NCI-H226 (cell line): ENCODE measurements at regions not wholly inside any gene's neighbourhood (a gene's known extent, or its start where the extent isn't known, plus 50 kb on each side); places are given as distances from the start of the nearest gene placed in this dataset.

ENCODE experiments used
- DNase-seq: peaks from one replicate; pipeline ENCODE4 v3.0.0-alpha.2; 2015

DNA sequence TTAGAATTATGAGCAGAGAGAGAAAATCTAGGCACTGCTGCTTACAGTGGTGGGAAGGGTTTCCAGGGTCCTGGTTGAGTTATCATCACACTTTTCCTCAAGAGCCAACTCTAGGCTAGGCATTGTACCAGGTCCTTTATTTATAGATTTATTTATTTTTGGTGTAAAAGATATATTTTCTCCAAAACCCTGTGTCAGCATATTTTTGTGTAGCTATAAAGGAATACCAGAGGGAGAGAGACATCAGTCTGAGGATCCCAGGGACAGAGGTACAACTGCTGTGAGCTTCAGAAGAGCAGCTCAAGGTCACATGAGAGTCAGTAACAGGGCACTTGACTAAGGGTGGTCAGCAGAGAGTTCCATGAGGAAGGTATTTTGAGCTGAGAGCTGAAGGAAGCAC, 159.7 kb downstream of the SLC35B3 start:
- DNase-seq = no peak

DNA sequence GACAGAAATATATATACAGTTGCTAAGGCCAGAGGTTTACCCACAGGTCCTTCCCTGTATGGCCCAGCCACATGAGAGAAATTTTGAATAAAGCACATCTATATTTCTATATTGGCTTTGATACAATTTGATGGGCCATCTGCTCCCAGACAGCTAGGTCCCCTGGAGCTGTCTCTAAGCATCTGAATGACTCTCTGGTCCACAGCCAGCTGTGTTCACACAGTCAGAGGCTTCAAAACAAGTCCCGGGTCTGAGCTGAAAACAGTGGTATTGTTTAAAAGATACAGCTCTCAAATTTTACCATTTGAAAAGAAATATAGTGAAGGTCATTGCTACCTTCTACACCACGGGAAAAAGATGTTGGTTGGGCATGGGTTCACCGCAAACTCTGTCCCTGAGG, 161.1 kb downstream of the SLC35B3 start:
- DNase-seq = no peak

DNA sequence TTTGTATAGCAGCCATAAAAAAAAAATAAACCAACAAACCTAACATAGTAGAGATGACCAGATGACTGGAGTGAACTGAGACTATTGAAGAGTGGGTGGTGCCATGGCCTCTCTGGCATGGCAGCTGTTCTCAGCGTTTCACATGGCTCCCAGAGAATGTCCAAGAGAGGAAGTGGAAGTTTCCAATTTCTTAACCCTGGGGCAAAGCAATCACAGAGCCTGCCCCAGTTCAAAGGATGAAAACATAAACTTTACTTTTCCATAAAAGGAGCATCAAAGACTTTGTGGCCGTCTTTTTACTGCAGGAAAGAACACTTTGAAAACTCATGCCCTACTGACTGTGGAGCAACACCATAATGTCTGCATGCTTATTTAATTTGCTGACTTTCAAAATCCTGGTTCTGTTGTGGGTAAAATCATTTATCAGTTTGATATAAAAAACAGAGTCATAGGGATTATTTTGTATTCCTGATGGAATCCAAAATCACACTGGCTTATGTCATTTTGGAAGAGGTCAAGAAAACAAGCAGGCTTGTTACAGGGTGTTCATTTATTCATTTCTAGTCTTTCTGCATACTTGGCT, 165.4 kb downstream of the SLC35B3 start:
- DNase-seq = no peak

DNA sequence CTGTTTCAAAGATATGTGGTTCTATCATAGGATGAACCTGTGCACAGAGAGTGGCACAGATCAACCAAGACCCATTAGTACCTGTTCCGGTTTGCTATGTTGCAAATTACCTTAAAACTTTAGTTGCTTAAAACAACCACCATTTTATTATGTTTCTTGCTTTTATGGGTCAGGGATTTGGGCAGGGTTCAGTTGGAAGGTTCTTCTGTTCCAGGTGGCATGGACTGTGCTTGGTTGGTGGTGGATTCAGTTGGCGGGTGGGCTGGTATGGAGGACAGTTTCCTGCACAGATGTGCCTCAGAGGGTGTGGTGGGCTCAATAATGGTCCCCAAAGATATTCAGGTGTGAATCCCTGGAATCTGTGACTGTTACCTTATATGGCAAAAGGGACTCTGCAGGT, 166.3 kb downstream of the SLC35B3 start:
- DNase-seq = no peak

DNA sequence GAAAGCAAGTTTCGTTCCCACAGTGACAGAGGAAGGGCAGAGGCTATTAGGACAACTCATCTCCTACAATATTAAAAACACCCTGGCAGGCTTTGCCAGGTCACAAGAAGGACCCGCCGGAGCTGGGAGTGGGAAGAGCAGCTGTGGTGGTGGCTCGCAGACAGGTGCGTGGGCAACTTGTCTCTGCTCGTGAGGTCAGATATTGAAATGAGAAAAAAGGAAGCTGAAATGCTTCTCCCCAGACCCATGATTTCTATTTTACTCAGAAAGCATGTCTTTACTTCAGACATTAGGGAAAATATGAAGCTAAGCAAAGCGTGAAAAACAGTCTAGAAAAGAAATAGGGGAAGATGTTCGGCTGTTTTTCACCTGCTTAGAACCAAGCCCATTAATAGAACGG, 166.3 kb upstream of the EEF1E1 start:
- DNase-seq = no peak

DNA sequence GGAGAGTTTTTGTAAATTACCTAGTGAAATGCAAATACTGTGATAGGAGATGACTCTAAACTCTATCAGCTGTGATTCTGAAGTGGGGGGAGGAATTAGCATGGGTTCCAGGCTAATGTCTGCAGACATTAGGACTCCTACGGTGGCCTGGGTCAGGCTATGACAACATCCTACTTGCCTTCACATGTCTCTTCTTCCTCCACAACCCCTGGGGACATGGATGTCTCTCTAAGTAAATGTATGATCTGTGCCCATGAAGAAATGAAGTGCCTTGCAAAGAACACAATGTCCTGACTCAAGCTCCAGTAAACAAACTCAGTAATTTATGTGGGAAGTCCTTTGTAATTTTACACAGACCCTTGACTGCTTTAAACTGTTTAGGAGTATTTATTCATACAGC, 165.8 kb upstream of the EEF1E1 start:
- no peak for DNase-seq

DNA sequence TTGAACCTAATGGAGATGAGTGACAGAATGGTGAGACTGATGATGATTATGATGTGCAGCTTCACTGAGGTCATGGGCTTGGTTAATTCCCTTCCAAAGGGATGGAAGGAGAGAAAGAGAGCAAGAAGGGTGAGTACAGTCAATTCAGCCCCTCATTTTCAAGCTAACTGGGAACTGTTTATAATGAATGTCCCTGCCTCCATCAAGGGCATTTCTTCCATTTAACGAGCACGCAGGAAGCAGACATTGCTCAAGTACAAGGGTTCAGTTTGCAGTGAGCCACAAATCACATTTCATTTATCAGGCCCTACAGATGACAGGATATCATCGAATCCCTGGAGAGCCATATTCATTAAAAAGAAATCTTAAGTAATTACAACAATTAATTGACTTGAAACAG, 158.3 kb upstream of the EEF1E1 start:
- DNase-seq = no peak

DNA sequence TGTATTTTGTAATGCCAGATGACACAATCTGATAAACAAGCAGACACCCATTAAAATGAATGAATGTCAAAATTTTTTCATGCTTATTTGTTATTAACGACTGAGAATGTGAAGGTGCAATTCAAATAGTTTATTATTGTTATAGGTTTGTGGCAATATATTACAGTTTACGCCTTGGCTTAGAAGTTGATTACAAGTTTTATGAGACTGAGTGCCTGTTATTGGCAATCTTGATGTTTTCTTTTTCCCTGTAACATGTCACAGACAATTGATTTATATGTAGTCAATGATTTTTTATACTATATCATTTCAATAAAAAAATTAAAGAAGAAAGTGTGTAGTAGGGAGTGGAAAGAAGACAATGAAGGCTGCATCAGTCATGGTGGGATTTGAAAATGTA, 144.1 kb upstream of the EEF1E1 start:
- no peak for DNase-seq

DNA sequence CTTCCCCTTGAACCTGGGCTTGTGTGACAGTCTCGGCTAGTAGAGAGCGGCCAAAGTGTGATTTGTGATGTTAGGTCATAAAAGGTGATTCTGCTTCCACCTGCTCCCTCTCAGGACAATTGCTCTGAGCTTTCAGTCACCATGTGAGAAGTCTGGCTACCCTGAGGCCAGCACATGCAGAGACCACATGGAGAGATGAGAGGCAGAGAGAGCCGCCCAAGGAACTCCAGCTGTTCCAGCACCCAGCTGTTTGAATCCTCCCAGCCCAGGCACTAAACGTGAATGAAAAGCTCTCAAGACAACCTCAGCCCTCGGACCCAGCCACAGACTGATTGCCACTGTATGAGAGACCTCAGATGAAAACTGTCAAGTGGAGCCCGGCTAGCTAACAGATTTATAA, 143.4 kb upstream of the EEF1E1 start:
- no peak for DNase-seq

DNA sequence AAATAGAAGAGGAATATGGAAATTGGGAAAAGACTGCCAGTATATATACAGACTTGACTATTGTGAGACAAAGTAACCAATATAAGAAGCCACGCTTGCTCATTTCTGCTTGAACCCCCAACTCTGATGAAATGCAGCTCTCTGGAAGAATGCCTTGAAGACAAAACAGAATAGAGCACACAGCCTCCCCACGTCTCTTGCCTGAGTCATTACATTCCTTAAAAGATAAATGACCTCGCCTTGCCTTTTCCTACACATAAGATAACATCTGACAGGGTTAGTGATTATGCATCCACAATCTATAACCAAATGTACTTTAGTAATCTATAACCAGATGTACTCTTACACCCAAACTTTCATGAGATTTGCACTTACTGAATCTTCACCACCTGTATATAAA, 141.1 kb upstream of the EEF1E1 start:
- DNase-seq = peak; percentile 75

DNA sequence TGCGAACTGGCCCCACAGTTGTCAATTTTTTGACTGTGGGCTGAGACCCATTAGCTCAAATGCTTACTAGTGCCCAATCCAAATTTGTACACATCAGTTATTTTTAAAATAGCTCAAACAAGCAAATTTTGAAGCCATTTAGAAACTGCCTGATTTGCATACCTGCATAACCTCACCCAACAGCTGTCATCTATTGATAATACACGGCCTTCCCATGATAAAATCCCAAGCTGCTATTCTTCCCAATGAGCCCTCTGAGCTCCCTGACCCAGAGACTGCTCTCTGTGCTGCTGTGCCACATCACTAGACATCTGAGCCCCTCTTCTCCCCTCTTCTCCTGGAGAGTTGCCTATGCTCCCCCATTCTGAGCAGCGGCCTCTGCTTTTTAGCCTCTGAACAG, 140.5 kb upstream of the EEF1E1 start:
- DNase-seq = no peak

DNA sequence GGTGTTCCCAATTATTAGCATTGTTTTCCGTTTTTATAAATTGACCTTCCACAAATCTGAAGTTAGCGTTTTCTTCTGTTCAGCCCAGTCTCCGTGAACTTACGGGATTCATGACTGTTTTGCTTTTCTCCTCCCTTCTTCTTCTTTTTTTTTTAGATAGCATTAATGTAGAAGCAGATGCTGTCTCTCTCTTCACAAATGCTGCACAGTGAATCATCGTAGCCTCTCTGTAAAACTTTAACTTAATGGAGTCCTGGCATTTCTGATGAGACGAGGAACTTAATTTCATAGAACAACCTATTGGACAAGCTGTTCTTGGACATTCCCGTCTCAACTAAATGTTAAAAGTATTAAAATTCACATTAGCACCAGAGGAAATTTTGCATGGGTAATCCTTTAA, 138.0 kb upstream of the EEF1E1 start:
- DNase-seq = no peak

DNA sequence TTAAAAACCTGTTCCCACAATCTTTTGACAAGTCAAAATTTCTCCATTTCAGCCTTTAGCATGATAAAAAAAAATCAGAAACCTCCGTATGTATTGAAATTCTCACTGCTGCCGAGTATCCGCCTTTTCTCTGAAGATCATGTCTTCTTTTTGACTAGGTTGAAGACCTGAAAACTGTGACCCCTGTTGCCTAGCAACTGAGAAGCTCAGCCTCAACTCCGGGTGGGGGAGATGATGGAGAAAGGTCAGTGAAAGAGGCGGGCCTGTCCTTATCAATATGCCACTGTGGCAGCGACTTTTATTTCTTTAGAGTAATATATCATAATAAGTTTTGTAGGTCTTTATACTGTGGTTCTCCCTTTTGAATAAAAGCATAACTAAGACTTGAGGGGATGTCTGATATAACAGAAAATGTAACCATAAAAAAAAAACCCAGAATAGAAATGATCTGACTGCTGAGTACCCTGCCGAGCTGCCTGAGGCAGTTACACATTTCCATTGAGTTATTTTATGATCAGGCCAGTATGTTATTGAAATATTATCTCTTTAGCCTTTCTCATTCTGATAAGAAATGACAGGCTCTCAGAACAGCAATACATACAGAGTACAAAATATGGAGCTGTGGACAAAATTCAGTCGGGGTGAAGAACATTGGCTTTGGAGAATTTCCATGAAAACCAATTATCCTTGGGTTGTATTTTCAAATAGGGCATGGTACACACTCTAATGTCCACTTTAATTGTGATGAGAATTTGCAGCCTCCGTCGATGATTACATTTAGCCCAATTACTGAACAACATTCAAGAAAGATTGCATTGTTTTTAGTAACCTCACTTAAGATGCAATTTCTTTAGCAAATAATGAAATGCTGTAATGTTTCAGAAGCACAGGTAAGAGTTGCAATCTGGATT, 136.7 kb upstream of the EEF1E1 start:
- no peak for DNase-seq

DNA sequence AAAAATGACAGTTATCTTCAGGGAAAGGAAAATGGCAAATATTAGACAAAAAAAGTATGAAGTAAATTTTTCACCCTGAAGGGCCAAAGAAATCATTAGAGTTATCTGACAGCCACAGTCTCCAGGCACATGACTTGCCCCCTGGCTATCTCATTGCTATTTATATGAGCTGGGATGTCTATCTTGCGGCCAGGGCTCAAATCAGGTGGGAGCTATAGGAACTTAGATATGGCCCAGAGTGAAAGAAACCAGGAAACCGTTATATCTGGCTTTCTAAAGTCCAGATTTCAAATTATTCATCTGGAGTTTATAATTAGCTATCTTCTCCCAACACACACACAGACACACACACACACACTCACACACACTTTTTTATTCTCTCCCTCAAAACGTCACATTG, 135.3 kb upstream of the EEF1E1 start:
- no peak for DNase-seq

DNA sequence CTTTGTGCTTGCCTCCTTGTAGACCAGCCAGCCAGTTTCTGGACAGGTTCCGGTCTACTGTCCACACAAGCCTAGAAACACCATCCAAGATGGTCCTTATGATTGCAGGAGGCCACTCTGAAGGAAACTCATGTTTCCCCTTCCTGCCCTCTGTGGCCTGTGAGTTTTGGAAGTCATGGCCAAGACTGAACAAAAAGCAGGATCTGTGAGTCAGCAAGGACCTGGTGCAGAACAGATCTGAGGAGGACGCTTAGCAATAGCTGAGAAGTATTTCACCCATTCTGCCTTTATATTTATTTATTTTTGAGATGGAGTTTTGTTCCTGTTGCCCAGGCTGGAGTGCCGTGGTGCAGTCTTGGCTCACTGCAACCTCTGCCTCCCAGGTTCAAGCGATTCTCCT, 134.6 kb upstream of the EEF1E1 start:
- no peak for DNase-seq

DNA sequence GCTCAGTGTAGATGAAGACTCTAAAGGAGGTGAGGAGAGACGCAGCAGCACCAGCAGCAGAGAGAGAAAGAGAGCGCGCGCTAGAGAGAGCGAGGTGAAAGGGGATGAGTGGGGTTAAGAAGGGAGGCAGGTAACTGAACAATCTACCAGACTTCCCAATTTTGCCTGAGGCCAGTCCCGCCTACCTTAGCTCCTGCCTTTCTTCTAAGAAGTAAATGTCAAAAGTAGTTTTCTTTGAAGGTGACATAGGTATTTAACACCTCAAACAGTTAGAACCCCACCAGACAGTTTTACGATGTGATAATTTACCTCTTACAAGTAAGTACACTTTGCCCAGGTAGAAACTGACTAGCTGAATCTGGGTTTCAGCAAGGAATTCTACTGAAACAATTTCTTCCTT, 132.0 kb upstream of the EEF1E1 start:
- no peak for DNase-seq

DNA sequence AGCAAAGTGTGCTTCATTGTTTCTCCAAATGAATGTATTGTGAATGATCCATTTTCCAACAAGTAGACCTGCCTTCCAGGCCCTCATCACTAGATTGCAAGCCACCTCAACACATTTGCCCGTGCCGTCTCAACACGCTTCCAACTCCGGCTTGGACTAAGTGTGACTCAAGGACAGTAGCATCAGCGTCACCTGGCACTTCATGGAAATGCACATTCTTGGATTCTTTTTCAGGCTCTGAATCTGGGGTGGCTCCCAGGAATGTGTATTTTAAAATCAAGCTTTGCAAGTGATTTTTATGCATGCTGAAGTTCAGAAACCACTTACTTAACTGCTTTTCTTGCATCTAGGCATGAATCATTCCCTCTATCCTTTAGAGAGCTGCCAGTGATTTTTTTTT, 129.6 kb upstream of the EEF1E1 start:
- no peak for DNase-seq

DNA sequence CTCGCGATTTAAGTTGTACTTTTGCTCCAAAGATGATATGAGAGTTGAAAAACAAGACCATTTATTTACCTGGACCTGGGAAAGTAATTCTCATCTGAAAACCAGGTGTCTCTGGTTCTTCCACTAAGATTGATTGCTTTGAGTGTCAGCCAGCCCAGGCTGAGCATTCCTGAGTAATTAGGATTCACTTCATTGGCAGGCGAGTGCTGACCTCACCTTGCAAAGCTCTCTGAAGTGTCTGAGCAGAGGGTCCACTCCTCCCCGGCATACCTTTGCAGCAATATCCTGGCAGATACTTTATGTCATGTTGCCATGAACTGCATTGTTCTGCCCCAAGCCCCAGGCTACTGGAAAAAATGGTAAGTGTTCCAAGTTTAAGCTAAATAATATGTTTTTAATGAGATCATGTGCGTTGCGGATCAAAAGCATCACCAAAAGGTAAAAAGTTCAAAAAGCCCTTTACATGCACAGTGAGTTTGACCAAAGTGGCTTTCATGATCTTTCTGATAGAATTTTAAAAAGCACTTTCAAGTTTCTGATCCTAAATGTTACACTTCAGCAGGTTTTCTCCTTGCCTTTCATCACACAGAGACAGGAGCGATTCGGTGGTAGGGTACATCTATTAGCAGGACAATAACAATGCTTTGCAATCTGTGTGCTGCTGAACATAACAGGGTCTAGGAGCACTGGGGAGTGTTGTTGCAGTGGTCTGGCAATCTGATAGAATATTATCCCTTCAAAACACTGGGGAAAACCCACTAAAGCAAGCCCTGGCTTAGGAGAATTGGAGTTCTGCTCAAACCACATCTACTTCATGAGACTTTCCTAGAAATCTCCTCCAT, 127.8 kb upstream of the EEF1E1 start:
- peak; percentile 74 for DNase-seq

DNA sequence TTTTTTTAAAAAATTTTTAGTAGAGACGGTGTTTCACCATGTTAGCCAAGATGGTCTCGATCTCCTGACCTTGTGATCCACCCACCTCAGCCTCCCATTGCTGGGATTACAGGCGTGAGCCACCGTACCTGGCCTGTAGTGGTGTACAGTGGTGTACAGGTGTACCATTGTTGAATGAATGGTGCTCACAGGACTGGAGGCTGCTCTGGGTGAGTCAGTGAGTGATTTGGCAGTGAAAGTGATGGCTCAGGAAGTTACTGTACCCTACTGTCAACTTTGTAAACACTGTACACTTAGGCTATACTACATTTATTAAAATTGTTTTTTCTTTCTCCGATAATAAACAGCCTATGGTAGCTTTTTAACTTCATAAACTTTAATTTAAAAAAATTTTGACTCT, 122.8 kb upstream of the EEF1E1 start:
- no peak for DNase-seq

DNA sequence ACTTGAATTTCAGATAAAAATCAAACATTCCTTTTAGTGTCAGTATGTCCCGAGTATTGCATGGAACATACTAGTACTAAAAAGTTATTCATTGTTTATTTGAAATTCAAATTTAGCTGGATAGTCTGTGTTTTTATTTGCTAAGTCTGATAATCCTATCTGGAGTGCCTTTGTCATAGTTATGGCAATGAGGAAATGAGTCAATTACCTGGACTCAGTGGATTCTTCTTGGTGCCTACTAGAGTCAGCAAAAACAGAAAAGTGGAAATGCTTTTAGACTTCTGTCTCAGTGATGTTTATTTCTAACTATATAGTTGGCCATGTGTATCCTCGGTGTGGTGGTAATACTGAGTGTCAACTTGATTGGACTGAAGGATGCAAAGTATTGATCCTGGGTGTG, 121.3 kb upstream of the EEF1E1 start:
- no peak for DNase-seq

DNA sequence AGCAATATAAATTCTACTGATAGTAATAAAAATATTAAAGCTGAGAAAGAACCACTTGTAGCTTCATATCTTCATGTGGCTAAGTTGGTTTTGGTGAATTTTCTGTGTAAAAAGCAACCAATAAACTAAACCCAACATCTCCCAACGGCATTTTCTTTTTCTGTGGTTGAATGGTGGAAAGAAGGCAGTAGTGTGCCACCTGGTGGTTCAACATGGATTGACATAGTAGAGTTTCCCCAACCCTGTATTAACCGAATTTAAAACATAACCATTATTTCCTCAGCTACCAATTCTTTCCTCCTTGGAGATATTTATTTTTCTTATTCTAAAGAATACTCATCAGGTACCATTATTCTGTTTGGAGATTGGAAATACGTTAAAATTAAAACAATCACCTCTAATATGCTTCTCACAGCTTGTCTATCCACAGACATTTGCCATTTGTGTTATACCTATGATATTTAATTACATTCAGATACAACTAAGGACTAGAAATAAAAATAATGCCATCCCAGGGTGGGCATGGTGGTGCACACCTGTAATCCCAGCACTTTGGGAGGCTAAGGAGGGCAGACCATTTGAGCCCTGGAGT, 117.1 kb upstream of the EEF1E1 start:
- DNase-seq = peak; percentile 17

DNA sequence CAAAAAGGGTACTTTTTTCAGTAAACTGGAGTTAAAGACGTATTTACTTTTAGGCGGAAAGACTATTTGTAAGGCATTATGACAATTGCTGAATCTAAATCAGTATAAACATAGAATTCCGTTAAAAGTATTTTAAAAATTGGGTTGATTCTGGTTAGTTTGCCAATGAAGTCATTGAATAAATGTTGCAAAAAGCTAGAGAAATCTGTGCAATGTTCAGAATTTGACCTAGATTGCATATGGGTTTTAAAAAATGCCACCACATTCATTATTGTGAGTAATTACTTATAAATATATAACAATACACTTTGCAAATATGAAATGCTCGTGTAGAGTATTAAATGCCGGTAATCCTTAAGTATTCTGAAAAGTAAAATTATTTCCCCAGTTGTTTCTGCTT, 116.5 kb upstream of the EEF1E1 start:
- DNase-seq = no peak

DNA sequence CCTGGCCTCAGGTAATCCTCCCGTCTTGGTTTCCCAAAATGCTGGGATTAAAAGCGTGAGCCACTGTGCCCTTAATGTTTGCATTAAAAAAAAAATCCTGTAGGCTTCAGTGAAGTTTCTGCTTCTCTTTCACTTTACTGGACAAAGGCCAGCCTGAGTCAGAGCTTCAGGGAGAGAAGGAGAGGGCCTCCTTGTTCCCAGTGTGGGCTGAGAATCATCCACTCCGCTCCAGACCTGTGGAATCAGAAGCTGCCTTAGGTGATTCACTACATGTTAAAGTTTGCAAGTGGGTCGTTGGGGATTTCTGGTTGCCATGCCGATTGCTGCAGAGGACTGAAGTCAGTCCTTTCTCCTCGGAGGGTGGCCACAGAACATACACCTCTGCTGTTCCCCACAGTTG, 113.3 kb upstream of the EEF1E1 start:
- DNase-seq = peak; percentile 52

DNA sequence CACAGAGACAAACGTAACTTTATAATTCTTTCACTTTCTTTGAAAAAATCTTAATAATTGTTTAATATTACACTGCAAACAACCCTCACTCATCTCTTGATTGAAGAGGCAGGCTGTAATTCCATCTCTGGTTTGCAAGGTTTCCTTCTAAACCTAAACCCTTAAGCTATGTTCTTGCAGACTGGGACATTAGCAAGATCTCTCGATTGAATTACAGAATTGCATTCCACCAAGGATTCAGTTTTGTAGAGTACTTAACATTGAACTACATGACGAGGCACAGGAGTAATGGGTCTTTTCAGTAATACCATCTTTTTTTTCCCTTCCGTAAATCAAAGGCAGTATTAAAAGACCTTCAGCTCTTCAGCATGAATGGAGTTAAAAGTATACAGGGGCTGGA, 111.6 kb upstream of the EEF1E1 start:
- DNase-seq = no peak
